Stimulated activated CD4-positive, alpha-beta T cell treated with anti-CD3 and anti-CD28 coated beads, Interleukin-12 subunit alpha, Interleukin-12 subunit beta, amount 100 ng/mL, for 4 hours (primary cell): ENCODE measurements at regions not wholly inside any gene's neighbourhood (a gene's known extent, or its start where the extent isn't known, plus 50 kb on each side); places are given as distances from the start of the nearest gene placed in this dataset.
"Not testable (repeated sequence)": the region's sequence is repeated elsewhere in the genome, so short reads cannot be mapped to it uniquely, and the experiment has no call there.

Experiments
- DNase-seq: peaks from one replicate; pipeline ENCODE4 v3.0.0-alpha.2; 2020

DNA sequence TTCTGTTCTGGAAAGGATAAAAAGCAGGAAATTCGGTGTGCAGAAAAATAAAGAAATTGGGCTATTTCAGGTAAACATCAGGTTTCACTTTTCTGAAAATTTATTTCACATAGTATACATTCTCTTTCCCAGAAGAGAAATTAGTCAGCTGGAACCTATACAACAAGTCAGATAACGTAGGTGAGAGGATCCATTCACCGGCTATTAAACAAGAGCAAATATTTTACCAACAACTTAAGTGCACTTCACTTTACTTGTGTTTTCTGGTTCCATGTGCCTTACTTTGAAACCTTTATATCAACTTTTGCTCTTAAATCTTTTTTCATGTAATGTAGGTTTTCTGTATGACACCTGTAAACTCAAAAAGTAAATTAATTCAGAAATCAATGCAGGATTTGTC lies 839.7 kb downstream of the CDH11 start:
- no peak for DNase-seq

DNA sequence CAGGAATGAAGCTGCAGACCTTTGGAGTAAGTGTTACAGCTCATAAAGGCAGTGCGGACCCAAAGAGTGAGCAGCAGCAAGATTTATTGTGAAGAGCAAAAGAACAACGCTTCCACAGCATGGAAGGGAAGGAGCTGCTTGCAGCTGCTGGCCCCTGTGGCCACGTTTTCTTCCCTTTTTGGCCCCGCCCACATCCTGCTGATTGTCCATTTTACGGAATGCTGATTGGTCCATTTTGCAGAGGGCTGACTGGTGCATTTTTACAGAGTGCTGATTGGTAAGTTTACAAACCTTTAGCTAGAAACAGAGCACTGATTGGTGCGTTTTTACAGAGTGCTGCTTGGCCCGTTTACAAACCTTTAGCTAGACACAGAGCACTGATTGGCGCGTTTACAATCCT lies 841.5 kb downstream of the CDH11 start:
- DNase-seq = no peak

DNA sequence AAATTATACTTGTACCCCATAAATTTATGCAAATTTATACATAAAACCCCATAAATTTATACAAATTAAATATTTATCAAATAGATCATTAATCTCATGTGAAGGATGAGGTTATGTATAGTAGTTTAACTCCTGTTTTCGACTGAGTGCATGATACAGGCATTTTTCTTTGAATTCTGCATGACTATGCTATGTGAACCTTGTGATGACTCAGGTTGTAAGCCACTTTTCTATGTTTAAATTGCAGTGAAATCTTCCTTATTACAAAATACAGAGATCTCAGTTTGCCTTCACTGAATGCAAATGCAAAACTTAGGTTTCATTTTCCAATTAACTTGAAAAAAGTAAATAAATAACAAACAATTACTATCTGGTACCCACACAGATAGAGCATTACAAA lies 843.7 kb downstream of the CDH11 start:
- DNase-seq = no peak

DNA sequence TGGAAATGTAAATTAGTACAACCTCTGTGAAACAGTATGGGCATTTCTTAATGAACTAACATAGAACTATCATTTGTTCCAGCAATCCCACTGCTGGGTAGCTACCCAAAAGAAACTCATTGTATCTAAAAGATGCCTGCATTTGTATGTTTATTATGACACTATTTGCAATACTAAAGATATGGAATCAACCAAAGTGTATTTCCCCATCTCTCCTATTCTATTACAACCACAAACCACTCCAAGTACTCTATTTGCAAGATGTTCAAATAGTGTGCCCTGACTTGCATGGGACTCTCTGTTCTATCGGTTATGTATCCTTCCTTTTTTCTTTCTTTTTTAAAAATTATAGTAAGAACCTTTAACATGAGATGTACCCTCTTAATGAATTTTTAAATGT lies 845.2 kb downstream of the CDH11 start:
- no peak for DNase-seq

DNA sequence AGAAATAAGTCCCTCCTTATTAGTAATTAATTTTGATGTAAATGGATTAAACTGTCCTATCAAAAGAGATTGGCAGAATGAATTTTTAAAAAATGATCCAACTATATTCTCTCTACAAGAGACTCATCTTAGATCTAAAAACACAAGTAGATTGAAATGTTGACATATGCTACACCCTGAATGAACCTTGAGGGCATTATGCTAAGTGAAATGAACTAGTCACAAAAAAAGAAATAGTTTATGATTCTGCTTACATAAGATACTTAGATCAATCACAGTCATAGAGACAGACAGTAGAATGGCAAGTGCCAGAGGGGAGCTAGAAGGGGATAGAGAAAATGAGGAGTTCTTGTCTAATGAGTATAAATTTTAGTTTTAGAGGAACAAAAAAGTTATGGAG lies 849.8 kb downstream of the CDH11 start:
- DNase-seq = no peak

DNA sequence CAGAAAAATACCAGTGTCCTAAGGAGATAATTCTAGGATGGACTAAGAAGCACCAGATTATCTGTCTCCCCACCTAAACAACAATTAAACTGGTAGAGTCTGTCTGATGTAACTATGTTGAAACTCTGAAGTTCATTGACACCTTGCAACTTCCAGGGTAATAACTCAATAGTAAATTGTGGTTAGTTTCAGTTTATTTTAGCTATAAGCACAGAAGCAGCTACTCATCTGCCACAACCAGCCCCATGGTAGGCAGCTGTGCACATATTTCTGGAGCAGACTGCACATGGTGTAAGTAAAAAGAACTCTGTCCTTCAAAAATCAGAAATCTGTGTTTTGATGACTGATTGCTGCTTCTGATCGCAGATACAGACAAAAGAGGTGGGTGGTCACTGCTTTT lies 852.1 kb downstream of the CDH11 start:
- no peak for DNase-seq

DNA sequence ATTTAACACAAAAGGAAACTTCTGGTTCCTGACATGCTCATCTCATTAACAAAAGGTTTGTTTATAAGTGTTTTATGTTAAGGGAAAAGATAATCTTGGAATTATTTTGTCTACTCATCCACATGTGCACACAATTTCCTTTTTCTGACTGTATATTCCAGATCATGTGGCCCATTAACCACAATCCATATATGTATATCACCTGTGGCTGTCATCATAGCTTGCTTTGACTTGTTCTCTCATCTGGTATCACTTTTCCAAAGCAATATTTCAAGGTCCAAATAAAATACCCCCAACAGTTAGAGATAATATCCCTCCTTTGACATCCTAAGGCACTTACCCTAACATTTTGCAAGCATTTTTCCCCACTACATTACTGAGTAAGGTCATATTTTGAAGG lies 856.1 kb downstream of the CDH11 start:
- no peak for DNase-seq

DNA sequence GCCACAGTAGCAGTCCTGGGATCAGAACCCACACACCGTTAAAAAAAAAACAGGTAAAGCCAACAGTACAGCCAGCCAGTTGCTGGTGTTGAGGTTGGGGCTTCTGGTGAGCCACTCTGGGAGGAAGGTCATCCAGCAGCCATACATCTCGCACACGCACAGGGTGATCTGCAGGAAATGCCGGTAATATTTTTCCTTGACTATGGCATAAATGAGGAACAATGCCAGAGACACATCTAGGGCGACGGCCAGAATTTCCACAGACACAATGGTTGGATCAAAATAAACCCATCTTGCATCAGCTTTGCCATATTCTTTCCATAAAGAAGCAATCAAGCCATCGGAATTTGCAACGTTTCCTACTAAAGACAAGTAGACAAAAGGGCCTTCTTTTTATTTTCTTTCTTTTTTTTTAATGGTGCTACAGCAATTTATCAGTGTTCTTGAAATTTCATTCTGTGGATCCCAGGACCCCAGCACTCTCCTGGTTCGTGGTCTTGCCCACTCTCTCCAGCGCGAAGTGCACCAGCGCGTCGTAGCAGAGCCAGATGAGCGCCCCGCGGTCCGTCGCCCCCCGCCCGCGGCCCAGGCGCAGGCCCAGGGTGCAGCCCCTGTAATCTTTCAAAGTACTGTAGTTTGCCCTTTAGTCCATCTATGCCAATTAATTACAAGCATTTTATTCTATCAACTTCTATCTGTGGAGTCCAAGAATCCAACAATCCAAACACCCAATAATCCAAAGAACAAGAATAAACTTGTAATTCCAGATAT lies 861.0 kb downstream of the CDH11 start:
- not testable (repeated sequence) for DNase-seq

DNA sequence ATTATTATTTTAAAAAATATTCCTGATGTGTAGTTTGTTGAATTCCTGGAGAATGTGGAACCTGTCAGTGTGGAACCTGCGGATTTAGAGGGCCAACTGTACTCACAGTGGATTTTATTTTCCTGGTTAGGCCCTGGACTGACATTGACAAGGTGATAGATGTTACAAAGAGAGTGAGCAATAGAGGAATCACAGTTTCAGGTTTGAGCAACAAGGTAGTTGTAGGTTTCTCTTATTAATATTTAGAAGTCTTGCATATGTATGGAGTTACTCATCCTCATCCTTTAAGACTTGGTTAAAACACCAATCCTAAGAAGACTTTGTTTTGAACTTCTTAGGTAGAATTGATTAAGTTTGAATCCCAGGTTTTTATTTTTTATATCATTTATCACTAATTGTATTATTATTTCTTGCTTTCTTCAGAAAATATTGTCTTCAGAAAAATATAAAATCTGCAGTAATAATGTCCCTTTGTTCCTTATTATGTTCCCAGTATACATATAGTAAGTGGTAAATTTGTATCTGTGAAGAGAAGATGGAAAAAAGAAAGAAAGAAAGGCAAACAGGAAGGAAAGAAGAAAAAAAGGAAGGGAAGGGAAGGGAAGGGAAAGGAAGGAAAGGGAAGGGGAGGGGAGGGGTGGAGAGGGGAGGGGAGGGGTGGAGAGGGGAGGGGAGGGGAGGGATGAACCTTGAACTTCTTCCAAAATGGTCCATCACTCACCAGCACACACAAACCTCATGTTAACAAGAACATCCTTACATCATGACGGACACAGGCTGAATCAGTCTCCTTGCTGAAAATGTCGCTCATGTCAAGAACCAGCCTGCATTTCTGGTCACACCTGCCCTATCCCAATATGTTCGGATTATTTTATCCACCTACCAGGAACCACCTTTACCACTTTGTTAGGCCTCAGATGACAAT lies 867.2 kb downstream of the CDH11 start:
- no peak for DNase-seq

DNA sequence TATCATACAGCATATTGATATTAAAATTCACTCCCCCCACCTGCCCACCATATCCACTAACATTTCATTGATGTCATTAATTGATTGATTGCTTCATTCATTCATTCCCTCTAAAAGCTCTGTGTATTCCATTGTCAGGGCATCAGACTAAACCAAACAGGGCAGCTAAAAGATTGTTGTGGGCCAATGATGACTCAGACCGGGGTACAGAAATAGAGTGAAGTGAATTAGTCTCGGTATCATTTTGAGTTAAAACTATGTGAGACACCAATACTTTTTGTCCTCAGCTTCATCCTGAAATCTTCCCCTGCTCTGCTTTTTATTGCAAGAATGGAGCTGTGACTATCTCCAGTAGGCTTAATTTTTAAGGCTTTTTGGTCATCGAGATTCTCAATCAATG lies 868.3 kb downstream of the CDH11 start:
- DNase-seq = no peak

DNA sequence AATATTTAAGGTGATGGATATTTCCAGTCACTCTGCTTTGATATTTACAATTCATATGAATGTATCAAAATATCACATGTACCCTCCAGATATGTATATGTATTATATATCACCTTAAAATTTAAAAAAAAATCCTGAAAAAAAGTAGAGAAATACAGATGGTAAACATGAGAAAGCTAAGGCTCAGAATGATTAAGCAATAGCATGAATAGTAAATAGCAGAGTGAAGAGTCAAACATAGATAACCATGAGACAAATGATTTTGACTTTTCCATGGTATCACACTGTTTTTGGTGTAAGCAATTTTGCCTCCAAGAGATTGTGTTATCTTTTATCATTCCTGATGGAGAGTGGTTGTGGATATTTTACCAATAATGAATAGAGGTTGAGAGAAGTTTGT lies 868.8 kb downstream of the CDH11 start:
- no peak for DNase-seq

DNA sequence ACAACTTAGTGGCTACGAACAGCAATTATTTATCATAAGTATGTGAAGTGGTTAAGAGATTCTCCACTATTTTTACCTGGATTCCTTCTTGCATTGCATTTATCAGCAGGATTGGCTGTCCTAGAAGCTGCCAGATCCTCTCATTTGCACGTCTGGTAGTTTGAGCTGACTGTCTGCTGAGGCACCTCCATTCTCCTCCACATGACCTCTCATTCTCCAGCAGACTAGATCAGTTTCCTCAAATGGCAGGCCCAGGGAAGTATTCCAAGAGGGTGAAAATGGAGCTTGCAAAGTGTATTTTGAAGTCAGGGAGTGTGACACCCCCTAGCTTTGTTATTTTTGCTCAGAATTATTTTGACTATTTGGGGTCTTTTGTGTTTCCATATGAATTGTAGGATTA lies 870.1 kb downstream of the CDH11 start:
- no peak for DNase-seq

DNA sequence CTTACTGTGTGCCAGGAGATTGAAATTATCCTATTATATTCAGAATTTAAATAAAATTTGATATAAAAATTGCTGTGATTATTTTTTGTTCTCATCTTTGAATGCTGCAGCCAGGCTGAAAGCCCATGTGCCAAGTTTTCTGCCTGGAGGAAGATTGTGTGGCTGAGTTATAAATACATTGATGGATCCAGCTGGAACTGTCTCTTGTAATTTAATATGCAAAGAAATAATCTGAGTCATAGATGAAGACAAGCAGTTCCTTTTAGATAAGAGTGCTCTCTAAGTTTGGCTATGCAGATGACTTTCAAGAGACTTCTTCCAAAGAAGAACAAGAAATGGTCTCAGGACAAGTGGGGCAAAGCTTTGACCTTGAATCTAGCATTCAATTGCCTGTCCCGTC lies 871.0 kb downstream of the CDH11 start:
- DNase-seq = no peak

DNA sequence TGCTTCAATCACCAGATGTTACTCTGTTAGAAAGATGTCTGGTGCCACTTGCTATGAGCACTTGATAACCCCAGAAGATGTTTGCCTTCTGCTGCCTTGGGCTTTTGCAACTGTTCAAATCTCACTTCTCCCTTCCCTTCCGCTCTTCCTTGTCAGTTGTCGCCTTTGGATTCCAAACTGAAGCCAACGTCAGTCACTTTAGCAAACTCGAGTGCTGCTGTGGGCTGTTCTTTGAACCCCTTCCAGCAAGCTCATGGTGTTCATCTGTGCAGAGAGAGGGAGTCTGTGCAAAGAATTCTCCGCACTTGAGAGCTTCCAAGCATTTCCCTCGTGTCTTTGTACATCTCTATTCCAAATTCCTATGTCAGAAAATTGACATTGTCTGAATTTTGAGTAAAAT lies 879.4 kb downstream of the CDH11 start:
- no peak for DNase-seq

DNA sequence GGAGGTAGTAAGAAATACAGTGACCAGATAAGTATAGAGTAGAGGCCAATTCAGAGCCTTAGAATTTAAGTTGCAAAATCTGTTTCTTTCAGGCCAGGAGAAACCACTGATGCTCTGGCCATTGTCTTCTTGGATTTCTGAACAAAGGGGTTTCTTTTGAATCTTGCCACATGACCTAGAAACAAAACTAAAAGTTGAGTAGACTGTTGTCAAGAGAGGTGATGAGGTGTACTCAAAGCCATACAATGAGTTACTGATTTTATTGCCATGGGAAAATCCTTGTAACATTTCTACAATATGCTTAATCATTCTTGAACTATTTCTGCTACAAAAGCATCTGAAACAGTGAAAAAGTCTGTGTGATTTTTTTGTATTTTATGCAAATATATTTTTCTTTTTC lies 881.3 kb downstream of the CDH11 start:
- DNase-seq = no peak

DNA sequence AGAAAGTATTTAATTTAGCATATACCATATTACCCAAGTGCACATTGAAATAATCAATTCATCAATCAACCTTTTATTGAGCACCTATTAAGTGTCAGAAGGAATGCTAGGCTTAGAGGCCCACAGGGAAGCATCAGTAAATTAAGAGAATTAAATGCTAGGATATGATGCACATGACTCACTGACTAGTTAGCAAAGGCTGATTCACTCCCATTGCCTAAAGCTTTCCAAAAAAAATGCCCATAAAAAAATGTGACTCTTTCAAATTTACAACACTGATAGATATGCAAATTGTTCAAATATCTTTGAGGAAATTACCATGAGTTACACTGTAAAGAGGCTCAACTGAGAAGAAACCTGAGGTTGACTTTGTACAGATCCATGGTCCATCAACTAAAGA lies 883.3 kb downstream of the CDH11 start:
- no peak for DNase-seq

DNA sequence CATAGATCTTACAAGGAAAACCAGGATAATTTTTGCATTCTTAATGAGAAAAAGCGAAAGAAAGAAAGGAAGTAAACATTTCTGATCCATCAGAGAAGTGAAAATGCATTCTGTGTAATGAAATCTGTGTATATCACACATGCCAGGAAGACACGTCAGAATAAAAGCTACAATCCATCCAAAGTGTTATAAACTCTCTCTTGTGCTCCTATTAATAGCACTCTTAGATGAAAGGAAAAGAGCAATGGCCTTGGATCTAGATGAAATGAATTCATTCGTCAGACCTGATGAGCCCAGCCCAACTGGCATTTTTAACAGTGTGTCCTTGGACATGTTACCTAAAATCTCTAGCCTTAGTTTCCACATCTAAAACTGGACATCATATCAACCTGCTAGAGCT lies 885.5 kb downstream of the CDH11 start:
- DNase-seq = no peak

DNA sequence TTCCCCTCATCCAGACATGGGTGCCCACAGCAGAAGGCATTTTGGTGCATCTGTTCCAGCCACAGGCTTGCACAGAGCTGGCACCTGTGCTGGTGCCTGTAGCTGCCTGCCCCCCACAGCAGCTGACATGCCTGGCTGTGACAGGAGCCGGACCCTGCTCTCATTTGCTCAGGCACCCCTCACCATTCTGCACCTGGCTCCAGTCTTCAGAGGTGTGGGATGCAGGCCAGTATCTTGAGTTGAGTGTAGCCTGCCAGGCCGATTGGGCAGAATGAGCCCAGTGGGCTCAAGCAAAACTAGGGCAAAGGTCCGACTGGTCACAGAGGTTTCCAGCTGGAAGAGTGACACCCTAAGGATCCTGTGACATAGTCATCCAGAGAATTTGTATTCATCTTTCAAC lies 887.7 kb downstream of the CDH11 start:
- DNase-seq = no peak

DNA sequence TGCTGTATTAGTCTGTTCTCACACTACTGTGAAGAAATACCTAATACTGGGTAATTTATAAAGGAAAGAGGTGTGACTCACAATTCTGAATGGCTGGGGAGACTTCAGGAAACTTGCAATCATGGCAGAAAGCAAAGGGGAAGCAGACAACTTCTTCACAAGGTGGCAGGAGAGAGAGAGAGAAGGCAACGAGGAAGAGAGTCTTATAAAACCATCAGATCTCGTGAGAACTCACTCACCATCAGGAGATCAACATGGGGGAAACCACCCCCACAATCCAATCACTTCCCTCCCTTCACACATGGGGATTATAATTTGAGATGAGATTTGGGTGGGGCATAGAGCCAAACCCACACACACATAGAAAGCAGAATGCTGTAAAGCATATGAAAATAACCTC lies 896.2 kb downstream of the CDH11 start:
- no peak for DNase-seq

DNA sequence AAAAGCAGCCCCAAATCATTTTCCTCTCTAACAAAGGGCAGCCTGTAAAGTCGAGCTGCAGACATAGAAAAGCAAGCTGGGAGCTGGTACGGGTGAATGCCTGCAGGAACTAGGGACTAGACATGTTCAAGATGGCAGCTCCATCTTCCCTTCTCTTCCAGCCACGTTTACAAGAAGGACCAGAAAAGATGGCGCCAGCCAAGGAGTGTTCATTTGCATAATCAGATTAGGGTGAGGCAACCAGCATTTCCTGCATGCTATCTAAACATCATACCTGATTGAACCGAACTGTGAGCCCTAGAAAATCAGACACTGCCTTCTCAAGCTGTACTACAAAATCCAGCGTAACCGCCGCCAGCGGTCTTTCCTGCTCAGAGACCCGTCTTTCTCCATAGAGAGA lies 896.8 kb downstream of the CDH11 start:
- no peak for DNase-seq

DNA sequence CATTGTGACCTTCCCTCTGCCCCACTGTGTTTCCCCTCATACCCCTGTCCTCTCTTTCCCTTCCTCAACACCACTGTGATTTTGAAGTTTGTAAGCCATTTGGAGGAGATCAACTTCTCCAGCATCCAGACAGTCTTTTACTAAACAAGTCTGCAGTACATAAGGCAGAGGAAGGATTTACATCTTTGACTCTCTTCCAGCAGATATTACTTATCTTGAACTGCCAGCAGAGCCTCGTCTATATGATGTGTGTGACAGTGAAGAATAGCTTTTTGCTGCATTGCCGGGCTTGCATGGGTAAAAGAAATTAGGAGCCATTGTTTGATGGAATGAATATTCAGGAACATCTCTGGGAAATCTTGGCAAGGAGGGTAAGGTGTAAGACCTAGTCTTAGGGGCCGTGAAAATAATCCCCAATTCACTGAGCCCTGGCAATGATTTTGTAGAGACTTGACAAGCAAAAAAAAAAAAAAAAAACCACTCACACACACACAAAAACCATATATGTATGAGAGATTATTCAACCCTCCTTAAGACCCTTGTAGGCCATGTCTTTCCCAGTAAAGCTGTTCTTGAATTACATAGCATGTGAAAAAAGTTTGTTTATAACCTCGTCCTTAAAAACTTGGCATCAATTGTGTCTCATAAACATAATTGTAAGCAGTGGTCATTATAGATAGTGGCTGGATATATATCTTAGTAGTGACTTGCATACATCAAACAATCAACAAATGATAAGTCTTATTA lies 903.9 kb downstream of the CDH11 start:
- DNase-seq = no peak

DNA sequence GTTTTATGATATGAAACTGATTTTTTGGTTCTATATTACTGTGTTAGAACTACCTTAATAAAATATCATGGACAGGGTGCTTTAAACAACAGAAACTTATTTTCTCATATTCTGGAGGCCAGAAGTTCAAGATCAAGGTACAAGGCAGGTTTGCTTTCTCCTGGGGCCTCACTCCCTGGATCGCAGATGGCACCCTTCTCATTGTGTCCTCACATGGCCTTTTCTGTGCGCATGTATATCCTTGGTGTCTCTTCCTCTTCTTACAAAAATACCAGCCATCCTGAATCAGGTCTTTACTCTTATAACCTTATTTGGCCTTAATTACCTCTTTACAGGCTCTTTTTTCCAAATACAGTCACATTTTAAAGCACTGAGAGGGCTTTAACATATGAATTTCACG lies 906.1 kb downstream of the CDH11 start:
- no peak for DNase-seq

DNA sequence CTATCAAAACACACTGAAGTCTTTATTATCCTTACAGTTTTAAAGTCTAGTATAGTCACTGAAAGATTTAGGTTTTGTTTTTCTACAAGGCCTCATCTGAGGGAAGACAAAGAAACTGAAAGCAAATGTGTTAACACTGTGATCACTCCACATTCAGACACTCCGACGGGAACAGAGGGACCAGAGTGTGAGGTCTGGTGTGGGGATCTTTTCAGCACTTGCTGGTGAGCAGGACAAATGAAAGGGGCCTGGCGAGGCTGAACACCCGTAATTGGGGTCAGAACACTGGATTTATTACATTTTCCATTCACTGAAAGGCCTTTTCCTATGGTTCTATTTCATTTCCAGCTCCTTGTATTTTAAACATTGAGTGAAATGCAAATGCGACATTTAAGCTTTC lies 910.5 kb downstream of the CDH11 start:
- DNase-seq = no peak

DNA sequence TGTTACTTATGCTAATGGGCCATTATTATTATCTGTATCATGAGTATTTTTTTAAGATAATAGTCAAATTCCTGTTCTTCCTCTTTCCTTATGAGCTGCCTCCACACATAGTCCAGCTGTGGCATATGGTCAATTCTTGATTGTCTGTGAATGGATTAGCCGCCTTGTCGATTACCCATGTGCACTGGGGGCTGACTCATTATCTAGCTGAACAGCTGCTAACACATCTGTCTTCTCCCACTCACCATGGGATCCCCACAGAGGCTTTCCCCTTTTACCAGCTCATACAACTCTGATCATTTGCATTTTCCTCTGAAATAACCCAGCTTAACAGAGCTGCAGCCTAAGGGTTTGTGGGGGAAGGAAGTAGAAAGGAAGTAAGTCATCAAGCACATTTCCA lies 915.0 kb downstream of the CDH11 start:
- no peak for DNase-seq
